ENCODE measurements at regions not wholly inside any gene's neighbourhood (a gene's known extent, or its start where the extent isn't known, plus 50 kb on each side); places are given as distances from the start of the nearest gene placed in this dataset.

DNA sequence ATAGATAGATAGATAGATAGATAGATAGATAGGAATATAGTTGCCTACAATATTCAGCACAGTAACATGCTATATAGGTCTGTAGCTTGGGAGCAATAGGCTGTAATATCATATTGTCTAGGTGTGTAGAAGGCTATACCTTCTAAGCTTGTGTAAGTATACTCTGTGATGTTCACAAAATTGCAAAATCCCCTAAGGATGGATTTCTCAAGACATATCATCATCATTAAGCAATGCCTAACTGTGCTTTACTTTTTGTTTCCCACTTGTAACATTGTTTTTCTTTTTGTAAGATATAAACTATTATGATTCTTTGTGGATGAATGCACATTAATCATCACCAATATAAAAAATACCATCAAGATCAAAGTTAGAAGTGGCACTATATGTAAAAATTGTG, 1905.6 kb downstream of the NCAM2 start:
- TF ChIP-seq, protein P1, sequence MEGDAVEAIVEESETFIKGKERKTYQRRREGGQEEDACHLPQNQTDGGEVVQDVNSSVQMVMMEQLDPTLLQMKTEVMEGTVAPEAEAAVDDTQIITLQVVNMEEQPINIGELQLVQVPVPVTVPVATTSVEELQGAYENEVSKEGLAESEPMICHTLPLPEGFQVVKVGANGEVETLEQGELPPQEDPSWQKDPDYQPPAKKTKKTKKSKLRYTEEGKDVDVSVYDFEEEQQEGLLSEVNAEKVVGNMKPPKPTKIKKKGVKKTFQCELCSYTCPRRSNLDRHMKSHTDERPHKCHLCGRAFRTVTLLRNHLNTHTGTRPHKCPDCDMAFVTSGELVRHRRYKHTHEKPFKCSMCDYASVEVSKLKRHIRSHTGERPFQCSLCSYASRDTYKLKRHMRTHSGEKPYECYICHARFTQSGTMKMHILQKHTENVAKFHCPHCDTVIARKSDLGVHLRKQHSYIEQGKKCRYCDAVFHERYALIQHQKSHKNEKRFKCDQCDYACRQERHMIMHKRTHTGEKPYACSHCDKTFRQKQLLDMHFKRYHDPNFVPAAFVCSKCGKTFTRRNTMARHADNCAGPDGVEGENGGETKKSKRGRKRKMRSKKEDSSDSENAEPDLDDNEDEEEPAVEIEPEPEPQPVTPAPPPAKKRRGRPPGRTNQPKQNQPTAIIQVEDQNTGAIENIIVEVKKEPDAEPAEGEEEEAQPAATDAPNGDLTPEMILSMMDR (IDR thresholded peaks at IDR 0.05; ENCODE audit: unreplicated experiment in 3 of 3), result no peak
- no peak overlapping the region for H3K4me3 Mint-ChIP-seq
- H3K27me3 Mint-ChIP-seq (ENCODE audit: low read depth), result no peaks in the 10 kb centered on the region

DNA sequence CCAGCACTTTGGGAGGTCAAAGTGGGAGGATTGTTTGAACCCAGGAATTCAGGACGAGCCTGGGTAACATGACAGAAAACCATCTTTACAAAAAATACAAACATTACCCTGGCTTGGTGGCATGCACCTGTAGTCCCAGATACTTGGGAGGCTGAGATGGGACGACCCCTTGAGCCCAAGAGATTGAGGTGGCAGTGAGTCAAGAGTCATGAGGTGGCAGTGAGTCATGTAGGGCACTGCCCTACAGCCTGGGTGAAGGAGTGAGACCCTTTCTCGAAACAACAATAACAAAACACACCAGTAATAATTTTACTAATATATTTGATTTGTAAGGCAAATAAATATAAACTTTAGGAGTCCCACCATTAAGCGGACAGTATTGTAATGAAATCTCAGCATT, 1906.2 kb downstream of the NCAM2 start:
- no peak overlapping the region for H3K27ac Mint-ChIP-seq

More for the DNA sequence above, 1905.6 kb downstream of the NCAM2 start:
- H3K4me1 Mint-ChIP-seq, result no peaks in the 10 kb centered on the region
- no peaks in the 10 kb centered on the region for H3K36me3 Mint-ChIP-seq (ENCODE audit: low read depth)
- H3K27ac Mint-ChIP-seq, result no peak overlapping the region
- H3K9me3 Mint-ChIP-seq, result no peaks in the 10 kb centered on the region

DNA sequence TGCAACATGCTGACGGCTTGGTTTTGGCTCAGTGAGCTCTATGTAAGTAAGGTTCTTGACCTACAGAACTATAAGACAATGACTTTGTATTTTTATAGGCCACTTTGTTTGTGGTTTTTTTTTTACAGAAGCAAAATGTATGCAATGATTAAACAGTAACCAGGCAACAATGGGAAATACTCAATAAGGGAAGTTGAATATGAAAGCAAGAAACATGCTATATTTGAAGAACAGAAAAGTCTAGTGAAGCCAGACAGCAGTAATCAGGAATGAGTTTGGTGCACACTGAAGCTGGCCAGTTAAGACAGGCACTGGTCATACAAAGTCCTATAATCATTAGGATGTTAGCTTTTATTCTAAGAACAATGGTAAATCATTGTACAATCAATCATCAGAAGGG, 1926.8 kb downstream of the NCAM2 start:
- Mint-ChIP-seq H3K4me3 (no peak overlapping the region), H3K27me3 (ENCODE audit: low read depth) (no peaks in the 10 kb centered on the region), H3K9me3 (no peaks in the 10 kb centered on the region), H3K27ac (no peak overlapping the region), H3K4me1 (no peaks in the 10 kb centered on the region), H3K36me3 (ENCODE audit: low read depth) (no peaks in the 10 kb centered on the region)
- TF ChIP-seq, protein P1 (IDR thresholded peaks at IDR 0.05; ENCODE audit: unreplicated experiment in 3 of 3), result no peak

More for the DNA sequence above, 1906.2 kb downstream of the NCAM2 start:
- Mint-ChIP-seq H3K4me1 (no peaks in the 10 kb centered on the region), H3K4me3 (no peak overlapping the region), H3K9me3 (no peaks in the 10 kb centered on the region), H3K27me3 (ENCODE audit: low read depth) (no peaks in the 10 kb centered on the region), H3K36me3 (ENCODE audit: low read depth) (no peaks in the 10 kb centered on the region)
- TF ChIP-seq, protein P1 (IDR thresholded peaks at IDR 0.05; ENCODE audit: unreplicated experiment in 3 of 3), result no peak

DNA sequence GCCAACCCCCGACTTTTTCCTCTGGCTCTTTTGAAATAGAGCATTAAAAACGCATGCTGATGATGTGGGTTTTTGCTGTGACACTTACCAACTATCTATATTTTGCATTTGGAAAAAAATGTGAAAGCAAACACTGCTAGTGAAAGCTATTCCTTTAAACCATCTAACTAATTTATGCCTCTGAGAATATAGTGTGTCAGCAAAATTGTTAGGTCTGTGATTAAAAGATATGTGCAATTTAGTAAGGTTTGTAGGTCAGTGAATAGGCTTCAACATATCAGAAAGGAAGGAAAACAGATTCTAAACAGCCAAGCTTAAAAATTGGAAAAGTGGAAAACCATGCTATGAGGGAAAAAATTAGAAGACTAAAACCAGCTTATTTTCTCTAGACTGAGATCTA, 1929.3 kb downstream of the NCAM2 start:
- TF ChIP-seq, protein P1 (IDR thresholded peaks at IDR 0.05; ENCODE audit: unreplicated experiment in 3 of 3), result no peak
- H3K36me3 Mint-ChIP-seq (ENCODE audit: low read depth), result no peaks in the 10 kb centered on the region
- no peaks in the 10 kb centered on the region for H3K9me3 Mint-ChIP-seq

GRCh38 chr21:22941779-22942490, 1943.7 kb downstream of the NCAM2 start:
- no peaks in the 10 kb centered on the region for H3K36me3 Mint-ChIP-seq (ENCODE audit: low read depth)
- H3K9me3 Mint-ChIP-seq, result no peaks in the 10 kb centered on the region
- no peaks in the 10 kb centered on the region for H3K4me1 Mint-ChIP-seq
- TF ChIP-seq, protein P1 (IDR thresholded peaks at IDR 0.05; ENCODE audit: unreplicated experiment in 3 of 3), result no peak
- no peak overlapping the region for H3K27ac Mint-ChIP-seq
- H3K4me3 Mint-ChIP-seq, result no peak overlapping the region
- no peaks in the 10 kb centered on the region for H3K27me3 Mint-ChIP-seq (ENCODE audit: low read depth)

More for the DNA sequence above, 1929.3 kb downstream of the NCAM2 start:
- H3K27ac Mint-ChIP-seq, result no peak overlapping the region
- H3K4me3 Mint-ChIP-seq, result no peak overlapping the region
- no peaks in the 10 kb centered on the region for H3K4me1 Mint-ChIP-seq
- peaks cover 2% of the 10 kb centered on the region for H3K27me3 Mint-ChIP-seq (ENCODE audit: low read depth)

- H3K4me1 Mint-ChIP-seq, result no peaks in the 10 kb centered on the region
- H3K27me3 Mint-ChIP-seq (ENCODE audit: low read depth), result no peaks in the 10 kb centered on the region
- no peak overlapping the region for H3K27ac Mint-ChIP-seq
- TF ChIP-seq, protein P1 (IDR thresholded peaks at IDR 0.05; ENCODE audit: unreplicated experiment in 3 of 3), result no peak
- no peaks in the 10 kb centered on the region for H3K36me3 Mint-ChIP-seq (ENCODE audit: low read depth)
- no peak overlapping the region for H3K4me3 Mint-ChIP-seq
- no peaks in the 10 kb centered on the region for H3K9me3 Mint-ChIP-seq
These were observed 1957.3 kb downstream of the NCAM2 start for GRCh38 chr21:22955559-22955958.
